SJCRH30 (cell line): ENCODE measurements at regions not wholly inside any gene's neighbourhood (a gene's known extent, or its start where the extent isn't known, plus 50 kb on each side); places are given as distances from the start of the nearest gene placed in this dataset.

Source experiments
- DNase-seq, 2 experiments: peaks; one replicate each; pipeline ENCODE4 v3.0.0-alpha.2; 2015 to 2020
- H3K27ac ChIP-seq: fragments of 250-450 bp; sonication (Bioruptor Pico); 2 replicates; pipeline ENCODE4 v1.5.1; 2020; ENCODE audit warnings: mild to moderate bottlenecking, moderate library complexity
- H3K27me3 ChIP-seq: fragments of 250-450 bp; sonication (Bioruptor Pico); 2 replicates; pipeline ENCODE4 v1.5.1; 2020; ENCODE audit warnings: mild to moderate bottlenecking, moderate library complexity
- H3K36me3 ChIP-seq: fragments of 250-450 bp; sonication (Bioruptor Pico); 2 replicates; pipeline ENCODE4 v1.5.1; 2020; ENCODE audit warnings: mild to moderate bottlenecking, moderate library complexity
- H3K4me1 ChIP-seq: fragments of 250-450 bp; sonication (Bioruptor Pico); 2 replicates; pipeline ENCODE4 v1.5.1; 2020; ENCODE audit warnings: mild to moderate bottlenecking, moderate library complexity
- H3K4me3 ChIP-seq: fragments of 250-450 bp; sonication (Bioruptor Pico); 2 replicates; pipeline ENCODE4 v1.5.1; 2020; ENCODE audit warnings: mild to moderate bottlenecking, moderate library complexity
- H3K9me3 ChIP-seq: fragments of 250-450 bp; sonication (Bioruptor Pico); replicated peaks from 2 replicates; pipeline ENCODE4 v1.5.1; 2020; ENCODE audit warnings: mild to moderate bottlenecking, moderate library complexity

DNA sequence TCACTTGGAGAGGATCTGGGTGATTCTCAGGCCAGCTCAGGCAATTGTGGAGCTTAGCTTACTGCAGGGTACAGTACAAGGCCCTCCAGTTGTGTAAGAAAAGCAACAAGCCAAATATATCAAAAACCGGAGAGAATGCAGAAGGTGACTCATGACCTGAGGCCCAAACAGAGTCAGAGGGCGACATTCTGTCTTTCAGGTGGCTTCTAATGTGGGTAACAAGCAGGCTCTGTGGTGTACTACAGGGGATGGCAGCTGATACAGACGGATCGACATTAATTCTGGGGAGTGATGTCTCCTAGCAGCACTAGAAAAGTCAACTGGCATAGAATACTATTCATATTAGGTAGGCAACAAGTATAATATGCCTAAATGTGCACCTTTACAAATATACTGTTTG lies 219.5 kb upstream of the SOX11 start:
- Histone ChIP-seq H3K27me3 (no peaks in the 10 kb centered on the region), H3K27ac (no peak overlapping the region)
- no peak for DNase-seq

GRCh38 chr2:5473635-5474034 lies 218.5 kb upstream of the SOX11 start:
- Histone ChIP-seq H3K4me3 (peak overlapping the region; percentile 16; the same call in 1 of the 2 replicates), H3K27me3 (no peaks in the 10 kb centered on the region), H3K27ac (no peak overlapping the region), H3K36me3 (no peaks in the 10 kb centered on the region), H3K9me3 (no peaks in the 10 kb centered on the region), H3K4me1 (peaks cover 11% of the 10 kb centered on the region)
- DNase-seq, result peak in 1 of 2 experiments; percentile 31

More for the DNA sequence above, 219.5 kb upstream of the SOX11 start:
- no peaks in the 10 kb centered on the region for H3K9me3 ChIP-seq
- H3K4me1 ChIP-seq, result peaks cover 11% of the 10 kb centered on the region
- no peak overlapping the region for H3K4me3 ChIP-seq
- no peaks in the 10 kb centered on the region for H3K36me3 ChIP-seq

DNA sequence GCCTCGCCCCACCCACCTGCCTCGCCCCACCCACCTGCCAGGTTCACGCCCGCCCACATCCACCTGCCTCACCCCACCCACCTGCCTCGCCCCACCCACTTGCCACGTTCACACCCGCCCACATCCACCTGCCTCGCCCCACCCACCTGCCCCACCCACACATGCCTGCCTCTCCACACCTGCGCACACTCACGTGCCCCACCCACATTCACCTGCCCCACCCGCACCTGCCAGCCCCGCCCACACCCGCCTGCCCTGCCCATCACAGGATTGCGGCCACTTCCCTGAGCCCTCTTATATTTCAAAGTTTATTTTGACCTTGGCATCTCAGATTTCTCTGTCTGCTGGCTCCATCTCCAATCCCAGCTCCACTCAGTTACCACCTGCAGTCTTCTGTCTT lies 217.5 kb upstream of the SOX11 start:
- no peak for DNase-seq
- Histone ChIP-seq H3K4me1 (peaks cover 17% of the 10 kb centered on the region), H3K36me3 (no peaks in the 10 kb centered on the region), H3K4me3 (no peak overlapping the region), H3K27ac (no peak overlapping the region), H3K27me3 (no peaks in the 10 kb centered on the region), H3K9me3 (no peaks in the 10 kb centered on the region)

- H3K27me3 ChIP-seq, result no peaks in the 10 kb centered on the region
- H3K4me1 ChIP-seq, result peaks cover 19% of the 10 kb centered on the region
- peak overlapping the region; percentile 2; the same call in 1 of the 2 replicates for H3K27ac ChIP-seq
- H3K4me3 ChIP-seq, result peak overlapping the region; percentile 34
- no peaks in the 10 kb centered on the region for H3K36me3 ChIP-seq
- DNase-seq, result peak; percentile 31 to 60
- H3K9me3 ChIP-seq, result no peaks in the 10 kb centered on the region
Measured at GRCh38 chr2:5479265-5479928, 212.8 kb upstream of the SOX11 start.

DNA sequence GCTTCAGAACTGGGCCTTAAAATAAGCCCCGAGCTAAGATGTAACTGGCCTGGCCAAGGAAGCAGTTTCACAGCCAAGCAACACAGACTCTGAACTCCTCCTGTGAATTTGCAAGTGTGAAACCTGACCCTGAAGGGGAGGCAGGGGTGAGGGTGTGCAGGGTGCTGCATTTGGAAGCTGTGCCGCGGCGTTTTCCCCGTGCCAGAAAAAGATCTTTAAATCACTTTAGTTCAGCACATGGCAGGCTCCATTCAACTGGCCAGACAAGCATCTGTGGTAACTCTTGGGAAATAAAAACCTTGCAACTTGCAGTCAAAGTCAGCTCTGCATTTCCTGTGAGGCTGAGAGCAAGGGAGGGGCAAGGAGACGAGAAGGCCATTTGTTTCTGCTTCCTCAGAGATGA lies 209.3 kb upstream of the SOX11 start:
- no peaks in the 10 kb centered on the region for H3K9me3 ChIP-seq
- peak overlapping the region; percentile 40 for H3K4me3 ChIP-seq
- H3K36me3 ChIP-seq, result no peaks in the 10 kb centered on the region
- DNase-seq, result peak; percentile 42 to 55
- H3K27me3 ChIP-seq, result no peaks in the 10 kb centered on the region
- peaks cover 19% of the 10 kb centered on the region for H3K4me1 ChIP-seq
- no peak overlapping the region for H3K27ac ChIP-seq

- no peak overlapping the region for H3K27ac ChIP-seq
- H3K36me3 ChIP-seq, result no peaks in the 10 kb centered on the region
- DNase-seq, result no peak
- H3K27me3 ChIP-seq, result no peaks in the 10 kb centered on the region
- no peak overlapping the region for H3K4me3 ChIP-seq
- H3K4me1 ChIP-seq, result peaks cover 13% of the 10 kb centered on the region
- H3K9me3 ChIP-seq, result 0 out of 2 replicates have a peak, but pooled peaks cover 3% of the 10 kb centered on the region
Measured at GRCh38 chr2:5484868-5485267, 207.3 kb upstream of the SOX11 start.

GRCh38 chr2:5491523-5491922 lies 200.7 kb upstream of the SOX11 start:
- Histone ChIP-seq H3K27me3 (0 out of 2 replicates have a peak, but pooled peaks cover 4% of the 10 kb centered on the region), H3K4me3 (no peak overlapping the region), H3K36me3 (no peaks in the 10 kb centered on the region), H3K27ac (no peak overlapping the region), H3K4me1 (no peaks in the 10 kb centered on the region; the same call in 1 of the 2 replicates), H3K9me3 (0 out of 2 replicates have a peak, but pooled peaks cover 3% of the 10 kb centered on the region)
- no peak for DNase-seq

DNA sequence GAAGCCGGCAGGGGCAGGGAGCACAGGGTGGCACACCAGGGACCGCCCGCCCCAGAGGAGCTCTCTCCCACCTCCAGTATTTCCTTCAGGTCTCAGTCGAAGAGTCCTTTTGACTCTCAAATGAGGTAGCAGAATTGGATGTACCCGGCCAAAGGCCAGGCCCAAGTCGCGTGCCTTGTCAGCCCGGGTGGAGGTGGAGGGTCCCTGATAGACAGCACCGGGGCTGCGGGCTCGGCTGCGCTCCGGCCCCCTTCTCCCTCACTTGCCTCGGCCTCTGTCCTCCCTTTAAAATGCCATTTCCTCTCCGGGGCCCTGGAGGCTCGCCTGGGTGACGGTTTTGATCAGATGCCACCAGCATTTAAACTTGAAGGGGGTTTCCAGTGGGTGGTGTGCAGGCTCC lies 198.9 kb upstream of the SOX11 start:
- no peaks in the 10 kb centered on the region for H3K36me3 ChIP-seq
- no peak for DNase-seq
- no peaks in the 10 kb centered on the region; the same call in 1 of the 2 replicates for H3K4me1 ChIP-seq
- H3K4me3 ChIP-seq, result no peak overlapping the region
- H3K27me3 ChIP-seq, result 0 out of 2 replicates have a peak, but pooled peaks cover 4% of the 10 kb centered on the region
- H3K27ac ChIP-seq, result no peak overlapping the region
- 0 out of 2 replicates have a peak, but pooled peaks cover 3% of the 10 kb centered on the region for H3K9me3 ChIP-seq

DNA sequence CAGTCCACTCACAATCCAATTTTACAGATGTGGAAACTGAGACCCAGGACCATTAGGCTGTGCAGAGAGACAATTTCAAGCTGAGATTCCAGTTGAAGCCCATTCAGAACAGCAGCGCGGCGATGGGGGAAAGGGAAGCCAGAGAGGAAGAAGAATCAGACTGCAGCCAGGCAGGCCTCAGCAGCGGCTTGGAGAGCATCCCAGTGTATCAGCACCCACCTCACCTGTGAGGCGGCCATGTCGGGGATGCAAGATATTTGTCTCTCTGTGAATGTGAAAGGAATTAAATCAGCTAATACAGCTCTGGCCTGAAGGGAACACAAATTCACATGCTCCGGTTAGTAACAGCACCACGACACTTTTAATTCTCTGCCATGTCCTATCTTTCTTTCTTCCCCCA lies 198.0 kb upstream of the SOX11 start:
- 0 out of 2 replicates have a peak, but pooled peaks cover 1% of the 10 kb centered on the region for H3K9me3 ChIP-seq
- H3K27me3 ChIP-seq, result 0 out of 2 replicates have a peak, but pooled peaks cover 4% of the 10 kb centered on the region
- H3K36me3 ChIP-seq, result no peaks in the 10 kb centered on the region
- no peaks in the 10 kb centered on the region; the same call in 1 of the 2 replicates for H3K4me1 ChIP-seq
- H3K4me3 ChIP-seq, result no peak overlapping the region
- H3K27ac ChIP-seq, result no peak overlapping the region
- DNase-seq, result no peak

DNA sequence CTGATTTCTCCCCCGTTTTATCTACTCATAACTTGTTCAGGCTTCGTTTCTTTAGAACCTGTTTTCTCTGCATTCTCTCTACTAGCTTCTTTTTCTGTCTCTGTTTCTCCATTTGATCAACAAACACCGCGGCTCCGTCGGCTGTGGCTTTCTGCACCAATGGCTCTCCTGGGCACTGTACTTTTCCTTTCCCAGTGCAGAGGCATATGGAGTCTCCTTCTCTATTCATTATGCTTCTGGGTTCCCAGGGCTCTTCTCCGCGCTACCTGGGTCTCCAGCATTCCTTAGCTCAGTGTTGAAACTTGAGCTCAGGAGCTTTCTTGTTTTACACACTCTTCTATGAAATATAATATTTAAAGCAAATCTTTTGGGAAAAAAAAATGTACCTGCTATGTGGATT lies 196.6 kb upstream of the SOX11 start:
- no peak for DNase-seq
- Histone ChIP-seq H3K4me1 (no peaks in the 10 kb centered on the region; the same call in 1 of the 2 replicates), H3K4me3 (no peak overlapping the region), H3K27ac (no peak overlapping the region), H3K9me3 (0 out of 2 replicates have a peak, but pooled peaks cover 4% of the 10 kb centered on the region), H3K27me3 (0 out of 2 replicates have a peak, but pooled peaks cover 4% of the 10 kb centered on the region), H3K36me3 (no peaks in the 10 kb centered on the region)

GRCh38 chr2:5497874-5498273 lies 194.3 kb upstream of the SOX11 start:
- Histone ChIP-seq H3K9me3 (0 out of 2 replicates have a peak, but pooled peaks cover 4% of the 10 kb centered on the region), H3K36me3 (no peaks in the 10 kb centered on the region), H3K4me1 (no peaks in the 10 kb centered on the region; the same call in 1 of the 2 replicates), H3K4me3 (no peak overlapping the region), H3K27me3 (0 out of 2 replicates have a peak, but pooled peaks cover 4% of the 10 kb centered on the region), H3K27ac (no peak overlapping the region)
- DNase-seq, result no peak

GRCh38 chr2:5501807-5502206 lies 190.4 kb upstream of the SOX11 start:
- Histone ChIP-seq H3K9me3 (0 out of 2 replicates have a peak, but pooled peaks cover 4% of the 10 kb centered on the region), H3K4me3 (no peak overlapping the region), H3K27me3 (no peaks in the 10 kb centered on the region), H3K36me3 (no peaks in the 10 kb centered on the region), H3K27ac (no peak overlapping the region), H3K4me1 (no peaks in the 10 kb centered on the region)
- no peak for DNase-seq

DNA sequence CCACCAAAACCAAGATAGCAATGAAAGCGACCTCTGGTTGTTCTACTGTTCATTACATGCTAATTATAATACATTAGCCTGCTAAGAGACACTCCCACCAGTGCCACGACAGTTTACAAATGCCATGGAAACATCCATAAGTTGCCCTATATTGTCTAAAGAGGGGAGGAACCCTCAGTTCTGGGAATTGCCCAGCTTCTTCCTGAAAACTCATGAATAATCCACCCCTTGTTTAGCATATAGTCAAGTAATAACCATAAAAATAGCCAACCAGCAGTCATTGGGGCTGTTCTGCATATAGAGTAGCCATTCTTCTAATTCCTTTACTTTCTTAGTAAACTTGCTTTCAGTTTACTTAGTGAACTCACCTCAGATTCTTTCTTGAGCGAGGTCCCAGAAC lies 189.8 kb upstream of the SOX11 start:
- DNase-seq, result no peak

DNA sequence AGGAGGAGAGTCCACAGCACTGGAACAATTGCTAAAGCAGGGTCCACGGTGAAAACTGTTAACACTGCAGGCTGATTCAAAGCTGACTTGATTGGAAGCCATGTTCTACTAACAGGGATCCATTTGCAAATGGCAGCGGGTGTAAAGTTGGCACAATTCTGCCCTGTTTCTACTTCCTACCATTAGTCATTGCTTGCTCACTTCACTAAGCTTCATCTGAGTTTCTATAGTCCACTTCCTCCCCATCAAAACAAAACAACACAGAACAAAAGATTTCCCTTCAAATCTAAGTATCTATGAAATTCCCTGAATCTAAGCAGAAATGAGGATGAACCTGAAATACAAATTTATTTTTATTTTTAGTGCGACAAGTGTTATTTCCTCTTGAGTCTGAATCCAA lies 187.4 kb upstream of the SOX11 start:
- Histone ChIP-seq H3K27me3 (no peaks in the 10 kb centered on the region), H3K36me3 (no peaks in the 10 kb centered on the region), H3K4me1 (no peaks in the 10 kb centered on the region), H3K27ac (no peak overlapping the region), H3K9me3 (no peaks in the 10 kb centered on the region), H3K4me3 (no peak overlapping the region)
- DNase-seq, result no peak

More for the DNA sequence above, 189.8 kb upstream of the SOX11 start:
- H3K9me3 ChIP-seq, result 0 out of 2 replicates have a peak, but pooled peaks cover 4% of the 10 kb centered on the region
- H3K27me3 ChIP-seq, result no peaks in the 10 kb centered on the region
- H3K36me3 ChIP-seq, result no peaks in the 10 kb centered on the region
- H3K4me3 ChIP-seq, result no peak overlapping the region
- no peaks in the 10 kb centered on the region for H3K4me1 ChIP-seq
- H3K27ac ChIP-seq, result no peak overlapping the region

DNA sequence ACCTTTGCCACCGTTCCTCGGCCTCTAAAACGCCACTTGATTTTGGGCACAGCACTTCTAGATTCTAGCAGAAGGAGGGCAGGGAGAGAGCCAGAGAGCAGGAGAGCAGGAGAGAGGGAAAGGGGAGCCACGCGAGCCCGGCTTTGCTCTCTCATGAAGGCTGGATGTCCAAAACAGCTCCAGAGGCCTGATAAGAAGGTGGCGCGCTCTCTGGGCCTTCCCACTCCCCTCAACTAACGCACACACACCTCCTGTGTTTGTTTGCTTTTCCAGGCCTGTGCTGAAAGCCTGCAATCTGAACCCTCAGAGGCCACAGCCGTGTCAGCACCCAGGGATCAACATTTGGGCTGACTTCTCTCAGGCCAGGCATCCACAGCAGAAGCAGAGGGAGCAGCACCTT lies 184.8 kb upstream of the SOX11 start:
- no peak overlapping the region for H3K27ac ChIP-seq
- no peak for DNase-seq
- H3K4me1 ChIP-seq, result no peaks in the 10 kb centered on the region
- no peaks in the 10 kb centered on the region for H3K27me3 ChIP-seq
- no peaks in the 10 kb centered on the region for H3K9me3 ChIP-seq
- no peaks in the 10 kb centered on the region for H3K36me3 ChIP-seq
- no peak overlapping the region for H3K4me3 ChIP-seq
